ENCODE measurements at regions not wholly inside any gene's neighbourhood (a gene's known extent, or its start where the extent isn't known, plus 50 kb on each side); places are given as distances from the start of the nearest gene placed in this dataset.
"Not testable (repeated sequence)": the region's sequence is repeated elsewhere in the genome, so short reads cannot be mapped to it uniquely, and the experiment has no call there.

DNA sequence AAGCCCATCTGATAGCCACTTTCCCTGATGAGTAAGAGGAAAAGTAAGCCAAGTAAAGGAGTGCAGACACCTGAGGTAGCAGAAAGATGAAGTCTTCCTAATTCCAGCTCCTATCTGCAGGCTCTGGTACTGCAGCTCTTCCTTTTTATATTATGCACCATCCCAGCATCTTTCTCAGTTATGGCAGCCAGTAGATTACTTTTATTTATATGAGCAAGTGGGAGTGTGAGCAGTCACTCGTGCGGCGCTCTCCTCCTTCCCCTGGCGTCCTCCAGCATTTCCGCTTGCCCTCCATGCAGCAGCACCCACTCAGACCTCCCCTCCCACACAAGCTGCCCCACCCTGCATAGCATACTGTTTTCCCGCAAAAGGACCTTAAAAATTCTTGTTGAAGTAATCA lies 465.9 kb upstream of the DPPA4 start:
- DNase-seq = no peak

DNA sequence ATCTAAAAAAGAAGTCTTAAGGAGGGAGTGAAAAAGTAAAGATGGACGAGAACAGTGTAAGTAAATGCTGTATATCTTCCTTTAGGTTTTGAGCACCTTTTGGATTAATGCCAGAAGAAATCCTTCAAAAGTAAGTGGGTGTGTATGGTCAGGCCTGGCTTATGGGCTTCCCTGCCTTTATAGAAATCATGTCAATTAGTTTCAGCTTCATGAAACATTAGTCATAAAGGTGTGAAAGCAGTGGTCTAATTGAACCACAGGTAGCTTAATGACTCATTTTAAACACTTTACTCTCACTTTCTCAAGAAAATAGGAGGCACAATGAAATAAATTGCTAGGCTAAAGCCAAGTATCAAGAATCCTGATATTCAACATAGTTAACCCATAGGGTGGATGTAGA lies 467.4 kb upstream of the DPPA4 start:
- DNase-seq = no peak

DNA sequence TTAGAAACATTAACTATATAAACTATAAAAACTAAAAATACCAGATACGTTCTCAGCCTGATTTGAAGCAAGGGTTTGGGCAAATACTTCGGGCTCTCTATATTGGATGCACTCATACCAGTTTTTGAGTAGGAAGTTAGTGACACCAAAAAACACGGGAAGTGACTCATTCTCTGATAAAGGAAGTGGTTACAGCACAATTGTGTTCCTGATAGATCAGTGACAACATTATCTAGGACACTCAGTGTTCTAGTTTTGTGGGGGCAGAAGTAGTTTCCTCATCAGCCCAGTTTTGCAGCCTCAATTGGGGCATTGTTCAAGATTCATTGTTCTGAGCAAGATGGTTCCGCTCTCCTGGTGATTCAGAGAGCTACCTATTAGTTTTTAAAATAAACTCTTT lies 469.6 kb upstream of the DPPA4 start:
- no peak for DNase-seq

DNA sequence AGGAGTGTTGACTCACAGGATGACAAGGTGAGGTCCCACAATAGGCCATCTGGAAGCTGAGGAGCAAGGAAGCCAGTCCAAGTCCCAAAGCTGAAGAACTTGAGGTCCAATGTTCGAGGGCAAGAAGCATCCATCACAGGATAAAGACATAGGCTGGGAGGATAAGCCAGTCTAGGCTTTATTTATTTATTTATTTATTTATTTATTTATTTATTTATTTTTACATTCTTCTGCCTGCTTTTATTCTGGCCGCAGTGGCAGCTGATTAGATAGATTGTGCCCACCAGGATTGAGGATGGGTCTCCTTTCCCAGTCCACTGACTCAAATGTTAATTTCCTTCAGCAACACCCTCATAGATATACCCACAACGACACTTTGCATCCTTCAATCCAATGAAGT lies 472.2 kb upstream of the DPPA4 start:
- no peak for DNase-seq

DNA sequence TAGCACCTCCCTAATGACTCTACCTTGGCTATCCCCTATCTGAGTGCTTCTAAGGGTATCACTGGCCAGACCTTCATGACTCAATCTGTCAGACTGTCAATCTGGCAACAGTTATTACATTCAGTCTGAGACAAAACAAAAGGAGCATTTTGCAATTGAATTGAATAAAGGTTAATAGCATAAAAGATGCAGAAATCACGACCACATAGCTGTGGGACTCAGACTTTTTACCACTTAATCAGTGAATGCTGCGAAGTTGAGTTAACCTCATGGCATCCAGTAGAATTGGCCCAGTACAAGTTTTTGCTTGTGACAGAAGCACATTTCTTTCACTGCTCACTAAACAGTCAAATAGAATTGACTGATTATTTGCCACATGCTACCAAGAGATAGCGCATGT lies 480.7 kb upstream of the DPPA4 start:
- no peak for DNase-seq

DNA sequence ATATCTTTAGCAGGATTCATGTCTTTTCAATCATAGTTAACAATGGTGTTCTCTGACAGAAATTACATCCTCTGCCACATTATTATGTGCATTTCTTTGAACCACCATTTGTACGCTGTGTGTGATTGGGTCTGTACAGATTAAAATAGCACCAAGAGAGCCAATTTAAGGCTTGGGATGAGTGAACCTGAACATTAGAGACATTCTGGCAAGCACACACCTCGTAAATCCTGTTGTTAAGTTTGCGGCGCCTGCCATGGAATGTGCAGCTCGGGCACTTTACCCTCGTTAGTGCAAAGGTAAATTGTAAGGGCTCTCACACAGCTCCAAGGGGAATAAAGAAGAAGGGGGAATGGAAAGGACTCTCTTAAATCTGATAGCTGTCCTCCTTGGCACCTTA lies 482.4 kb upstream of the DPPA4 start:
- no peak for DNase-seq

DNA sequence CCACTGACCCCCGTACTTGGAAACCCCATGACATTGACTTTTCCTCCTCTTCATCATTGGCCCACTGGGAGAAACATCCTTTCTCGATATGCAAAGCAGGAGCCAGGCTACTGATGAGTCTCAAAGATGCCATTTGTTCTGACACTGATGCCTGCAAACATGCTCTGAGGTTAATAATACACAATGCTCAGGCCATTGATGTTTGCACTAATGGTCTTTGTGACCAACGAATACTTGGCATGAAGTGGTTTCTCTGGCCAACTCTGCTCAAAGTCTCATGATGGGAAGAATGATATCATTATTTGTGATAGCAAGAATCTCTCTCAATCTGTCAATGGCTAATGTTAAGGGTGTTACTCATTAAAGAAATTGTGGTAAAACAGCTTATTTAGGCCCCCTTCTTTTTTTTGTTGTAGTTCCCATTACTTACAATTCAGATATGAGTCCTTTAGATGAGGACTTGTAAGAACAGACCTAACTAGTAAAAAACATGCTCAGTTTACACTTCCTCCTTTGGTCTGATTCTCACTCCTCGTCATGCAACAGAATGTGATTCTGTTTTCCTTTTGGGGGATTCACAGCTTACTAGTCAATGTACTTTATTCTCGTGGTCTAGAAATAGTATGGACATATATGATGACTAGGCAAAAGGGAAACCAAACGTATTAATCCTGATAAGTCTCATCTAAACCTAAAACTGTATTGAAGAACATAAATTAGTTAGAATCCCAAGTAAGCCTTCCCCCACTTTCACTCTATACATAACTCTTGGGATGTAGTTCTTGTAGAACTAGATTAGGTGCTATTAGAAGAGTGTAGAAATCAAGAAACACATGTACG lies 488.8 kb upstream of the DPPA4 start:
- peak in 4 of 51 donors; percentile 3 to 39 (median 12) for DNase-seq

DNA sequence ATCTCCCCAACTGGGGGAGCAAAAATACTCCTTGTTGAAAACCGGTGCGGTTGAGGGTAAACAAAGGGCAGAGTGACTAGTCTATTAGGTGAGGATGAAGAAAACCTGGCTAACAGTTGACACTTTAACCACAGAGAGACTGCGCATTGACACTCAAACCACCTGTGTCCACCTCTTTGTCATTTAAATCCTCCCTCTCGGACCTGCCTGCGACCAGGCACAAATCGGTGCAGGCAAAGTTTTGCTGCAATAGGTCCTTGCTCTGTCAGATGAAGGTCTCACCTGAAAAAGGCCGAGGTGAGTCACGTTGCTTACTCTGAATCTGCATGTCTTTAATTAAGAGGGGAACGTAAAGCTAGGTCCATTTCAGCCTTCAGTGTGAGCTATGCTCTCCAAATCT lies 494.1 kb upstream of the DPPA4 start:
- no peak for DNase-seq

DNA sequence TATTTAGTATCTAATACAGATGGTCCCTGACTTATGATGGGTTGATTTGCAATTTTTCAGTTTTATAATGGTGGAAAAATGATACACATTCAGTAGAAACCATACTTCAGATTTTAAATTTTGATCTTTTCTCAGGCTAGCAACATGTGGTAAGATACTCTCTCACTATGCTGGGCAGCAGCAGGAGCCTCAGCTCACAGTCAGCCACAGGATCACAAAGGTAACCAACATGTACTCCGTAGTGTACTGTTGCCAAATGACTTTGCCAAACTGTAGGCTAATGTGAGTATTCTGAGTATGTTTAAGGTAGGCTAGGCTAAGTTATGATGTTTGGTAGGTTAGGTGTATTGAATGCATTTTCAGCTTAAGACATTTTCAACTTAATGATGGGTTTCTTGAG lies 498.6 kb upstream of the DPPA4 start:
- DNase-seq = no peak

DNA sequence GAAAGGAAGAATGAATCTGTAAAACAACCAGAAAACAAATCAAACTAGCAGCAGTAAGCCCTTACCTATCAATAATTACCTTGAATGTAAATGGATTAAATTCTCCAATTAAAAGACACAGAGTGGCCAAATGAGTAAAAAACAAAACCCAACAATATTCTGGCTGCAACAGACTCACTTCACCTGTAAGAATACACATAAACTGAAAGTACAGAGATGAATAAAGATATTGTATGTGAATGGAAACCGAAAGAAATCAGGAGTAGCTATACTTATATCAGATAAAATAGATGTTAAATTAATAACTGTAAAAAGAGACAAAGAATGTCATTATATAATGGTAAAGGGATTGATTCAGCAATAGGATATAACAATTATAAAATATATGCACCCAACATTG lies 514.5 kb upstream of the DPPA4 start:
- no peak for DNase-seq

DNA sequence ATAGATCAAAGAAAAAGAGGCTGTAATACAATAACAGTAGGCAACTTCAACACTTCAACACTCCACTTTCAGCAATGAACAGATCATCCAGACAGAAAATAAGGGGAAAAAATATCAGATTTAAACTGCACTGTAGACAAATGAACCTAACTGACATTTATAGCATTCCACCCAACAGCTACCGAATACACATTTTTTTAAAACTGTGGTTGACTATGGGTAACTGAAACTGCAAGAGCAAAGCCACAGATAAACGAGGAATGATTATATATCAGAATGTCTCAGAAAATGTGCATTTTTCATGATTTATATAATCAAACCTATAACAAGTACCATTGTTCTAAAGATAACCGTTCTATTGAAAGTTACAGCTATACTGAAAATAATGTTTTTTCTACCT lies 514.9 kb upstream of the DPPA4 start:
- DNase-seq = no peak

DNA sequence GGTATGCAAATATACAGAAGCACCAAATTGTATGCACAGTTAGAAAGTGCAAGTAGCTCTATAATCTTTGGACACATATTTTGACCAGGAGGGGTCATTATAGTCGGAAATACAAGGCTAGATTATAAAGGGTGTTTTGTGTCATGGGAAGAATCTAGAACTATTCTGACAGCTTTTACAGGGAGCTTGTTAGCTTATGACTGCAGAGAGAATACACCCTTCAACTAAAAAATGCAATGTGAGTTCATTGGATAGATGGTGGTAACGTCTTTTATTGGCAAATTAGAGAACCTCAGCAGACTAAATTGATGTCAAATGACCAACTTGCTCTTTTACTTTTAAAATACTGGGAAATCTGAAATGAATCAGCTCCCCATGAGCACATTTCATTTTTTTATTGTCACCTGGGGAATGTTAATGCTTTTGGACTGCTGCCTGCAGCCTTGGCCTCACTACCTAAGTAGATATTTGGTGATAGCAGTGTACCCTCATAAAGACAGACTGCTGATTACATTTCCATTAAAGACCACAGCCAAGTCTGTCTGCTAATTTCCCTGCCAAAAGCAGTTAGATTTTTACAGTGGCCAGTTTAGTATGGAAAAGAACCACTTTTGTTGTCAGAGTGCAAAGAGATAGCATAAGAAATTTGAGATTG lies 515.9 kb upstream of the DPPA4 start:
- DNase-seq = no peak

DNA sequence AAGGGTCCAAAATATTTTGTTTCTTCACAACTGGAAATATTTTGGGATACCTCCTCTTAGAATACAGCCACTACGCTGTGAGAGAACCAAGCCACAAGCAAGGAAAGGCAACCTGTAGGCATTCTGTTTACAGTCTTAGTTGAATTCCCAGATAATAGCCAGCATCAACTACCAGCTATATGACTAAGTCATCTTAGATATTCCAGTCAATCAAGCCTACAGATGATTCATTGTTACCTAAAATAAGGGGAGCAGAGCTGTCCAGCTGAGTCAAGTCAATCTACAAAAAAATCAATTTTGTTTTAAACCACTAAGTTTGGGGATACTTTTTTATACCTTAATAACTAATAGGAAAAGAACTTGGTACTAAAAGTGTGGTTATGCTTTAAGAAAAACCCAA lies 526.4 kb upstream of the DPPA4 start:
- DNase-seq = no peak

DNA sequence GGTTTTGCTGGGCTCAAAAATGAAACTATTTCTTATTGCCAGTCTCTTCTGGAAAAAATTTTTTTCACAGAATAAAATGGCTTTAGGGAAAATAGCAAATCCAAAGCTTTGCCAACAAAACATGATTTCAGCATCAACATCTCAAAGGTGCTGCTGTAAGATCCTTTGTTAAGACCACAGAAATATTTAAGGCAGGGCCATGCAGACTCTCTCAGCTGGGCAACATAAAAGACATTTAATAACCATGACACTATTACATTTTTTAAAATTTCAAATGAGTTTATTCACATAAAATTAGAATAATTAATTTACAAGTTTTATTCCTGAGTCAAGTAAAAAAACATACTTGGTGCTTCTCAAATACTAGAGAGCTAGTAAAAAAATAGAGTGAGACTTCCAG lies 527.1 kb upstream of the DPPA4 start:
- no peak for DNase-seq

DNA sequence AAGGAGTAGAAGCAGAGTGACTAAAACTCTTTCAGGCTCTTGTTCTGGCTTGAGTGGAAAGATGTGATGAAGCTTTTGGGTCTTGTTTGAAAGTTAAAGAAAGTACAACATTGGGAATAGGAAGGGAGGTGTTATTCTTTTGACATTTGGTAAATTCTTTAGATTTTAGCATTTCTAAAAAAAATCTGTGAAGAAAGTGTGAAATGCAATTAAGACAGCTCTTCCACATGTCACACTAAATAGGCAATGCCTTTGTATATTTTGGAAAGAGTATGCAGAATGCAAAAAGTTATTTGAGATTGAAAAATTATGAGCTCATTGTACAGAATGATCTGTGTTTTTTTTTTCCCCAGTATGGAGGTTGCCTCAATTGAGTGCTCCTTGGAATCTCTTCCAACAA lies 532.2 kb upstream of the DPPA4 start:
- no peak for DNase-seq

DNA sequence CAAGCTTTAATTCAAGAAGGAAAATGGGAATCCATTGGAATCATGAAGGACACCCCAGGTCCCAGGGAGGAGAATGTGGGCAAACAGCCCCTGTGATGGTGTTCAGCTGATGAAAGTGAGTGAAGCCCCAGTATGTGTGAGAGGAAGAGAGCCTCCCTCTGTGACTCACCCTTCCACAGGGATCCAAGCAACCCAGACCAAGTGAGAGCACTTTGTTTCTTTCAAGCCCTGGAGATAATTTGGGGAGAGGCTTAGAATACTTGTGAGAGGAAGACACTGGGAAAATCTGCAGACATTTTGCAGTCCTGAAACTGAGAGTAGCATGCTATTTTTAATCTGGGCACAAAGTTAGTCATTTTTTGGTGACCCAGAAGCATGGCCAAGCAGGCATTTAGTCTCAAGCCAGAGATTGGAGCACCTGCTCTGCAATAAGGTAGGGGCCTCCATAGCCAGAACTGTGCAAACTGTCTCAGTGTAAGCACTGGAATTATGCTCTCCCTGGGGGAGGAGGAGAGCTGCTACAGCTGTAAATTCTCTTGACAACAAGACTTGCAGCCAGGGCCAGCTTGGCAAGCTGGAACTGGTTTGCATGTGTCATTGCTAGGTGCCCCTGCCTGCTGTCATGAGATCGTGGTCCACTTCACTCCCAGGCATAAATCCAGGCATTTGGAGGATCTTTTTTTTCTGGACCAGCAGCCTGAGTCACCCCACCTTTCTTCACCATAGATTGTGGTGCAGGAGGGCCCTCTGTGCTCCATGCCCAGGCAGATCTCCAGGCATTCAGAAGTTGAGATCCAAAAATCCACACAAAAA lies 537.8 kb upstream of the DPPA4 start:
- DNase-seq = no peak

DNA sequence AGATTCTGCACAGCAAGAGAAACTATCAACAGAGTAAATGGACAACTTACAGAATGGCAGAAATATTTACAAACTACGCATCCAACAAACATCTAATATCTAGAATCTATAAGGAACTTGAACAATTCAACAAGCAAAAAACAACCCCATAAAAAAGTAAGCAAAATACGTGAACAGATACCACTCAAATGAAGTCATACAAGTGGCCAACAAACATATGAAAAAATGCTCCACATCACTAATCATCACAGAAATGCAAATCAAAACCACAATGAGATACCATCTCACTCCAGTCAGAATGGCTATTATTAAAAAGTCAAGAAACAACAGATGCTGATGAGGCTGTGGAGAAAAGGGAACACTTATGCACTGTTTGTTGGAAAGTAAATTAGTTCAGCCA lies 540.3 kb upstream of the DPPA4 start:
- DNase-seq = not testable (repeated sequence)

DNA sequence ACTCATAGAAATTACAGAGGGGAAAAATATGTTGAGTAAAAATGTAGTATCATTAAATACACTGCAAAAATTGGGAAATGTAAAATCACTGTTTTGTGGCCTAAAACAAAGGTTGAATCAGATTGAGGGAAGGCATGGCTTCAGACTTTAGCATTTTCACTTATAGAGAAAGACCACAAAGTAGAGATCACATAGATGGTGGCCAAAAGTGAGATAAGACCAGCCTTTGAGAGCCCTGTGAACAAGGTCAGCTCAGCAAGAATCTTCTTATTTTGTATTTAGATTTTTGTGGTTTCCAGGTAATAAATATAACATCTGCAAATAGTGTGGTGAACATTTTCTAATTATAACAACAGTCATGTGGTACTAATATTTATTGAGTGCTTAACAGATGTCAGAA lies 544.8 kb upstream of the DPPA4 start:
- no peak for DNase-seq

DNA sequence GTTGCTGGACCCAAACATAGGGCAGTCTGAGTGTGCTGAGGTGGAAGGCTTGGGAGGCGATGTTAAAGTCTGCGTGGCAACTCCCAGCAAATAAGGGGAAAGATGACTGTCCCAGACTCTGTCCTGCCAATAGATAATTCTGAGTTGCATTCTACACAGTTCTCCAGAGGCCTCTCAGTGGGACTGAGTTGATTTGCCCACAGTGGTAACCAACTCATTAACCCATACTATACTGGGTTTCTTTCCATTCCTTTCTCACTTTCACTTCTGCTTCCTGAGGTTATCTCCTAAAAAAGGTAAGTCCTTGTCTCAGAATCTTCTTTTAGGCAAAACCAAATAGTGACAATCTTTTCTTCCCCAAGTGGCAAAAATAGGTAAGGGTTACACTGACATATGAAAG lies 549.9 kb upstream of the DPPA4 start:
- DNase-seq = no peak

DNA sequence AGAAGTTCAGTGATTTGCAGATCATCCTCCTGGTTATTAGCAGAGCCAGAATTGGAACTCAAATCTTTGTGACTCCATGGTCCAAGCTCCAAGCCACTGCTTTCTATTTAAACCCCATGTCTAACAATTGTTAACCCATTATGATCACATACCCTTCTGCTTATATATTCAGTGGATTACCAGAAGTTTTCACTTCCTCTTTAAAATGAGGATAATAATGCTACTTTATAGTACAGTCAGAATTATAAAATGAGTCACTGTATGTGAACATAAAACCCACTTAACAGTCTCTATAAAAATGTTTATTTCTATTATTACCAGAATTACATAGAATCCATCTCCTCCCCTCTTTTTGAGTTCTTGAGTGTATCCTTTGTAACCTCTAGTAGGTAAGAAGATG lies 550.7 kb upstream of the DPPA4 start:
- no peak for DNase-seq

DNA sequence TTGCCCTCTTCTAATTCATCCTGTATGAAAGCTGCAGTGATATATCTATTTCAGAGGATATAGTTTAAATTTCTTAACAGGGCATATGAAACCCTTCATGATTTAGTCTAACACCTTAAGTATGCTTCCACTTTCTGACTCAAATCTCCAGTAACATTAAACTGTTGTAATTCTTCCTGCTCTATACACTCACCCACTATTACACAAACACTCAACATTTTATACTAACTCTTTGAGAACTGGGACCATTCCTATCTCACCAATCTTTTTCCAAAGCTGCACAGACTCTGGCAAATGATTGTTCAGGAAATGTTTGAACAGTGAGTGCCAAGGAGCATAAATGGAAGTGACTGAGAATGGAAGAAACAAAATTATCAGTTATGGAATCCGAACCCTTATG lies 560.4 kb upstream of the DPPA4 start:
- no peak for DNase-seq

DNA sequence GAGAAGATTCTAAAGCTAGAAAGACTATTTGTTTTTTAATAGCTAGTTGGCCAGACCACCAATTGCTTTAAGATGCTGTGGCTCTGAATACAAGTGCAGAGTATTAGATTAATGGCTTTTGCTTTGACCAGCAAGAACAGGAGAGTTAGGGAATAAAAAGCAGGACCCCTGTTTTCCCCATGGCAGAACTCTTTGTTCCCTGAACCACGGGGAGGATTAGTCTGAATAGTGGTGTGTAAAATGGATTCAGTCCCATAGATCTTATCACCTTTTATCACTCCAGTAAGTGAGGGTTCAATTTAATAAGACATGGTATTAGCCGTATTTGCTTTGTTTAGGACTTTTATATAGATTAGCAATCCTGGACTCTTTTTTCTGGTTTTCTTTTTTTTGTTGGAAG lies 562.6 kb upstream of the DPPA4 start:
- DNase-seq = no peak

DNA sequence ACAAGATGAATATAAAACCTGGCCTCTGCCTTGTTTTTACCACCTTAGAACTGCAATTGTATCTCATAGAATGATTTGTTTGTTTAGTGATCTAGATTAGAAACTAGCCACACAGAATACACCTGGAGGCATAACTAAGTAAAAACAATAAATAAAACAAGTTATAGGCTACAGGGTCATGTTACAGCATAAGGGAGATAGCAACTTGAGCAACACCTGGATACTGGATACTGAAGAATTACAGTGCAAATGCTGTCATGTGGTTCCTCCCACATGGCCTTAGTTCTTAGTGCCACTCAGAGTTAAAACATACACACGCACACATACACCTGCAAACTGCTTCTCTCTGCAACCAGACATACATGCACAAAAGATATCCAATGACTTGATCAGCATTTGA lies 563.4 kb upstream of the DPPA4 start:
- no peak for DNase-seq
